Hematopoietic multipotent progenitor cell treated with erythropoietin and hydrocortisone succinate and interleukin-3 and kit ligand, for 6 days (in vitro differentiated cells): ENCODE measurements at regions not wholly inside any gene's neighbourhood (a gene's known extent, or its start where the extent isn't known, plus 50 kb on each side); places are given as distances from the start of the nearest gene placed in this dataset.
A peak's percentile ranks its signal among the peaks of the same experiment; 100 is the strongest.

Experiments
- DNase-seq: peaks from one replicate; pipeline ENCODE4 v3.0.0-alpha.2; 2015

DNA sequence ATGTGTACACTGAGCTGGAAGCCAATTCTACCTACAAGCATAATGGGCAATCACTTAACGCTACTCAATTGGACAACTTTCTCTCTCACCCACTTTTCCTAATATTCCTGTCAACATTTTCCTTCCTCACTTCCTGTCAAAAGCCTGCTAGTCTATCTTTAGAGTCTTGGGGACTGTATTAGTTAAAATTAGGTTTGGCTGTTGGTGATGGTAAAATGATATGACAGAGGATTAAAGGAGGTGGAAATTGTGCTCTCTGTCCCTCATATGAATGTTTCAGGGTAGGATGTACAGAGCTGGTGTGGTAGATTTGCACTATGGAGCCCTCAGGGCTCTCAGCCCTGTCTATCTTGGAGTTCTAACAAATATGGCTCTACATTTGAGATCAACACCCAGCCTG, 129.7 kb downstream of the CEP57L1 start:
- DNase-seq = no peak

GRCh38 chr6:109224107-109224875, 129.0 kb downstream of the CEP57L1 start:
- DNase-seq = no peak

DNA sequence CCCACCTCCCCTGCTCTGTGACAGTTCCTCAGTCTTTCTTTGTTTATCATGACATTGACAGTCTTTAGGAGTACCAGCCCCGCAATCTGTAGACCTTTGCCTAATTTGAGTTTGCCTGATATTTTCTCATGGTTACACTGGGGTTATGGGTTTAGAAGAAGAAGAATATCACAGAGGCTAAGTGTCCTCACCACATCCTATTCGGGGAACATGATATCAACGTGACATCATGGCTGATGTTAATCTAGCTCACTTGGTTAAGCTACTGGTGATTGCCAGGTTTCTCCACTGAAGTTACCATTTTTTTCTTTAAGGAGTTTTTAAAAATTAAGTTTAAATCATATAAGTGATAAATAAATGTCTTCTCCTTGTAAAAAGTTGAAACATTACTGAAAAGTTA, 127.5 kb downstream of the CEP57L1 start:
- DNase-seq = peak; percentile 44

DNA sequence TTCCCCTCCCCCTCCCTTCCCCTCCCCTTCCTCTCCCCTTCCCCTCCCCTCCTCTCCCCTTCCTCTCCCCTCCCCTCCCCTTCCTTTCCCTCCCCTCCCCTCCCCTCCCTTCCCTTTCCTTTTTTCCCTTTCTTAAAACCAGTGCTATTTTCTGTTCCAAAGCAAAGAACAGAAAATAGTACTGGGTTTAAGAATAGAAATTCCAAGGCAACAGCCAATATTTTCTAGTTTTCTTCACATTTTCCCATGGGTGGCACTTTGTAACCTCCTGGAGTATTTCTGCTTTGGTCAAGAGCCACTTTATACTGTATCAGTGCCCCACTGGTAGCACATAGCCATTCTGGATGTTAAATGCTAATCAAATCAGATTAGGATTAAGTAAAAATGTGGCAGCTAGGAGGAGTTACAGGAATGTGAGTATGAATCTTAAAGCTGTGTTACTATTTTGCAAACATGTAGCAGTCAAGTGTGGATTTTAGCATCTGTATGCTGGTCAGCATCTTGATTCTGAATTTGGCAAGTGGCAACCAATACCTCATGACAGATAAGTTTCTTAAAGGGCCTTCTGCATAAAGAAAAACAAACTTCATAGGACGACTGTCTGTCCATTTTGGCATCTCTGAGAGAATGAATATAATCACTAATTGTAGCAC, 126.4 kb downstream of the CEP57L1 start:
- no peak for DNase-seq
